Medulla oblongata (tissue), 1 donor: ENCODE measurements at regions not wholly inside any gene's neighbourhood (a gene's known extent, or its start where the extent isn't known, plus 50 kb on each side); places are given as distances from the start of the nearest gene placed in this dataset.

Experiments
- DNase-seq: peaks from one replicate; pipeline ENCODE4 v3.0.0-alpha.2; 2015; ENCODE audit errors: extremely low spot score

DNA sequence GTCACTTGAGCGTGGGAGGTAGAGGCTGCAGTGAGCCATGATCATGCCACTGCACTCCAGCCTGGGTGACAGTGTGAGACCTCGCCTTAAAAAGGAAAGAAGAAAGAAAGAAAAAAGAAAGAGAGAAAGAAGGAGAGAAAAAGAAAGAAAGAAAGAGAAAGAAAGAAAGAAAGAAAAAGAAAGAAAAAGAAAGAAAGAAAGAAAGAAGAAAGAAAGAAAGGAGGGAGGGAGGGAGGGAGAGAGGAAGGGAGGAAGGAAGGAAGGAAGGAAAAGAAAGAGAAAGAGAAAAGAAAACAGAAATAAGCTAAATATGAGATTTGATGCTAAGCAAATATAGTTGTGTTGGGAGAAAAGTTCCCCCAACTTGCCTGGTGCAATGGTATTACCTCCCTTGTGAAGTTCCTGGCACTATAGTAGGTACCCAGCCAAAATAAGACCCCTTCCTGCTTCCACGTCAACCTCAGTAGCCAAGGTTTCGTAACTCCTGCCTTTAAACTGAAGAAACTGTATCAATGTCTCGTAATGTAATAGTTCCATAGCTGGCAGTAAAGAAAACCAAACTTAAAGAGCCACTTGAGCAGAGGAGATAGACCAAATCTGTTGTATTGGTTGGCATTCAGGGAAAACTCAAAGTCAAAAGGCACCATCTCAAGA, 88.1 kb upstream of the HNRNPU start:
- no peak for DNase-seq

DNA sequence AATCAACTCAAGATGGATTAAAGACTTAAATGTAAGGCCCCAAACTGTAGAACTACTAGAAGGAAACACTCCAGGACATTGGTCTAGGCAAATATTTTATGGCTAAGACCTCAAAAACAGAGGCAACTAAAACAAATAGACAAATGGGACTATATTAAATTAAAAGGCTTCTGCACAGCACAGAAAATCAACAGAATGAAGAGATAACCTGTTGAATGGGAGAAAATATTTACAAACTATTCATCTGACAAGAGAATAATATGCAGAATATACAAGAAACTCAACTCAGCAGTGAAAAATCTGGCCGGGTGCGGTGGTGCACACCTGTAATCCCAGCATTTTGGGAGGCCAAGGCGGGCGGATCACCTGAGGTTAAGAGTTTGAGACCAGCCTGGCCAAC, 84.1 kb upstream of the HNRNPU start:
- no peak for DNase-seq

DNA sequence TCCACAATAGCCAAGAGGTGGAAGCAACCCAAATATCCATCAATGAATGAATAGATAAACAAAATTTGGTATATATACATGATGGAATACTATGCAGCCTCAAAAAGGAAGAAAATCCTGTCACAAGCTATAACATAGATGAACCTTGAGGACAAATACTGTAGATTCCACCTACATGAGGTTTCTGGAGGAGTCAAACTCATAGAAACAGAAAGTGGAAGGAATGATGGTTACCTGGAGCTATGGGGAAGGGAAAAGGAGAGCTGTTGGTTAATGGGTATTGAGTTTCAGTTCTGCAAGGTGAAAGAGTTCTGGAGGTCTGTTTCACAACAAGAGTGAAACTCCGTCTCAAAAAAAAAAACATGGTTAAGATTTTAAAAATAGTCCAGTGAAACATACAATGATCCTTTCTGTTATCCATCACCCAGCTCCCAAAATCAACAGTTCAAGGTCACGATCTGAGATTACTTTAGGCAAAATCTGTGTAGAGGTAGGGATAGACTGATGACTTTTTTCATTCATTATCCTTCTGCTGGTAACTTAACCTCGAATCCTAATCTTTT, 80.8 kb upstream of the HNRNPU start:
- no peak for DNase-seq

GRCh38 chr1:244941121-244941520, 76.8 kb upstream of the HNRNPU start:
- no peak for DNase-seq

- DNase-seq, result no peak
Observed at GRCh38 chr1:244937099-244937498, 72.8 kb upstream of the HNRNPU start.

- peak; percentile 59 for DNase-seq
Observed at GRCh38 chr1:244920911-244921761, 56.8 kb upstream of the HNRNPU start.

DNA sequence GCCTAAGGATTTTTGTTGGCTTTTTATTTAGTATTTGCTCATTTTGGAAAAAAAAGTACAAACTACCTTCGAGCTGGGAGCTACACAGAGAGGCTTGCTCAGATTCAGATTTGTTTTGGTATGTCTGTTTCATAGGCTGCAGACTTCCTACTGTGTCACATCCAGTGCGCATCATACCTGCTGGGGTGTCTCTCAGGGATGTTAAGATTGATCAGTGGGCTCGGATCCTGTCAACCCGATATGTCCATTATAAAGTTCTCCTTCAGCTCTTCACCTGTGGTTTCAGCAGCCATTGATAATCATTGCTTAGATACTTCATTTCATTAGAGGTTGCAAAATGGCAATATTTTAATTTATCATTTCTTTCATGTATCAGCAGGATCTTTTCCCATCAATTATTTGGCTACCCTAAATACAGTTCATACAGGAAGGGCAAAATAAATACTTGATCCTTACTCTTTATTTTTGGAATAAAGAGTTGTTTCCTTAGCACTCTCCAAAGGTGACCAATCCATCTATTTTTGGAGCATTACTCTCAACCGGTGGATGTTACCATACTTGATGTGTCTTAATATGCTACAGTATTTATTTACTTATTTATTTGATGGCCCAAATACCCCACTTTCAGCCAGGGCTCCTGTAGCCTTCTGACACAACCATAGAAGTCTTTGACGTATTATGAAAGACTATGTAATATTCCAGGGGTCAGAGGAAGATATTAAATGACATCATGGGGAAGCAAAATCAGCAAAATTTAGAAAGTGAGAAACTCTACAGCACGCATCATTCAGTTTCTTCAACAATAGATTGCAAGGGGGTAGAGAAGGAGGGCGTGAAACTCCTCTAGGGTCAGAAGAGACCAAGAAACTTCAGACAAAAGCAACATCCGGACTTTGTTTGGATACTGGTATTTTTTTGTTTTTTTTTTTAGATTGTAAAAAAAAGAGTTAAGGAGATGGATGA, 55.3 kb upstream of the HNRNPU start:
- DNase-seq, result no peak

DNA sequence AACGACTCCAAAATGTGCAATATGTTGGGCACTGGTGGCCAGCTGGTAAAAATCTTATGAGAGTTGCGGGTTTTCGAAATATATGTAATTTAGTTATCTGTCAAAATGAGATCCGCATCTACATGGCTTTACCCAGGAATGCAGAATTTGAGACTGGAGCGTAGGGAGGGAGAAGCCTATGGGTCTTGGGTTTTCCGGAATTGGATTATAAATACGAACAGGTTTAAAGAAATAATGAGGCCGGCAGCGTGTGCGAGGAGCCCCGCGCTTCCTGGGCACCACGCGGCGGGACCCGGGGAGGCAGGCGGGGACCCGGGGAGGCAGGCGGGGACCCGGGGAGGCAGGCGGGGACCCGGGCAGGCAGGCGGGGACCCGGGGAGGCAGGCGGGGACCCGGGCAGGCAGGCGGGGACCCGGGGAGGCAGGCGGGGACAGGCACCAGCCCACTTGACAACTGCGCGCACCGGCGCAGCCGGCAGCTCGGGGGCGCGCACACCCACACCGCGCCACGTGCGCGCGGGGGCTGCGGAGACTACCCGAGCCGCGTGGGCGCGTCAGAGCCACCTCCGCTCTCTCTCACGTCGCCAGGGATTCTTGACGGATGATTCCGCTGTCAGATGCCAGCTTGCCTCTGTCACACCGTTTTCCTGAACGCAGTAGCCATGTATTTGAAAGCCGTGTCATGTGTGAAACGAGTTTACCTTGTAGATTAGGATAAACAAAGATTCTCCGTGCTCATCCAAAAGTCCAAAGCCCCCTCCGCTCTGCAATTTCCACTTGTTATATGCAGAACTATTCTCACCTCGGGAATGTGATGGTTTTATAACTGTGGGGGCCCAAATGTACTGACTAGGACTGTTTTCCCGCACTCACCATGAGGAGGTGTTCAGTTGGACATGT, 54.3 kb upstream of the HNRNPU start:
- DNase-seq, result peak; percentile 70

DNA sequence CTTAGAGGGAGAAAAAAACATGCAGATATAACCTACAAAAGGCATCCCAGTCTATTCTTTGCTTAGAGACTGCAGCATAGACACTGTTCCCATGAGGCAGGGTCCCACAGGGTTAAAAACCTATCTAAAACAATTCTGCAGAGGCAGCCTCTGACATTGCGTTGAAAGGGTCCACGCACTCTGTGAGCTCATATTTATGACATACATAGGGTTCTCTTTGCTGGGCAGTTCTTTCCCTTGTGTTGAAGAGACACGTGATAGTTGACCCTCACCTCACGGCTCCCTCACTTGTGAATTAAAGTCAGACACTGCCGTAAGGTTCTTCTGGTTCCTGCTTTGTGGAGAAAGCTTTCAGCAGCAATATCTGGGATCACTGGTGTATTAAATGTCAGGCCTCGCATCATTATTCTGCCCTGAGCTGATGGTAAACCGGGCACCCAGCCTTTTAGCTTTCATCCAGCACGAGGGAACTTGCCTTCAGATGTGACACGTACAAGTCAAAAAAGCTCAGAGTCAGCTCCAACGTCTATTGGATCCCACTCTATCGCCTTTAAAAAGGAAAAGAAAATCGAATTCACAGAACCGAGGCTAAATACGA, 52.8 kb upstream of the HNRNPU start:
- DNase-seq, result peak; percentile 19

DNA sequence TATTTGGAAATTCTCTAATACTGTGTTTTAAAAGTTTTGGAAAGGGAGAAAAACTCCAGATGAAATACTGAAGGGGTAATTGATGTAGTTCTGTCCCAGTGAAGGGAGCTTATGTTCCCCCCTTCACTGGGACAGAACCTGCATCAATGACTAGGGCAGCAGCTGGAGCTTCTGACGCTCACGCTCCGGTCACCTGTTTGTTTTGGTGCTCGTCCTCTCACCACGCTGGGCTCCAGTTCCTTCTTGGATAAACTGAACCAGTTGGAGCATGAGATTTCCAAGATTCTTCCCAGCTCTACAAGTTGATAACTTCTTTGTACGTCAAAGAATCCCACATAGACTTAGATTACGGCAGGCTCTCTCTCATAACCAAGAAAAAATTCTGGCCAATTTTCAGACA, 51.4 kb upstream of the HNRNPU start:
- DNase-seq, result no peak

- DNase-seq, result no peak
Observed at GRCh38 chr1:244914761-244915160, 50.4 kb upstream of the HNRNPU start.
